ENCODE measurements at regions not wholly inside any gene's neighbourhood (a gene's known extent, or its start where the extent isn't known, plus 50 kb on each side); places are given as distances from the start of the nearest gene placed in this dataset.

GRCh38 chr3:190790185-190790584, 72.3 kb downstream of the GMNC start:
- DNase-seq (ENCODE audit: low read depth, low spot score) = no peak

GRCh38 chr3:190786898-190787297, 75.6 kb downstream of the GMNC start:
- no peak for DNase-seq (ENCODE audit: low read depth, low spot score)

- no peak for DNase-seq (ENCODE audit: low read depth, low spot score)
Observed at GRCh38 chr3:190785047-190785446, 77.4 kb downstream of the GMNC start.

GRCh38 chr3:190780524-190780923, 82.0 kb downstream of the GMNC start:
- DNase-seq (ENCODE audit: low read depth, low spot score) = no peak

- no peak for DNase-seq (ENCODE audit: low read depth, low spot score)
Observed at GRCh38 chr3:190774633-190775032, 87.9 kb downstream of the GMNC start.

GRCh38 chr3:190773948-190774347, 88.5 kb downstream of the GMNC start:
- DNase-seq (ENCODE audit: low read depth, low spot score) = no peak

- DNase-seq (ENCODE audit: low read depth, low spot score) = no peak
Observed at GRCh38 chr3:190772831-190773230, 89.7 kb downstream of the GMNC start.

GRCh38 chr3:190768891-190769290, 93.6 kb downstream of the GMNC start:
- no peak for DNase-seq (ENCODE audit: low read depth, low spot score)

GRCh38 chr3:190767851-190768250, 94.6 kb downstream of the GMNC start:
- no peak for DNase-seq (ENCODE audit: low read depth, low spot score)

GRCh38 chr3:190764231-190765134, 98.0 kb downstream of the GMNC start:
- DNase-seq (ENCODE audit: low read depth, low spot score) = no peak

- DNase-seq (ENCODE audit: low read depth, low spot score) = no peak
Observed at GRCh38 chr3:190762801-190763200, 99.7 kb downstream of the GMNC start.

- no peak for DNase-seq (ENCODE audit: low read depth, low spot score)
Observed at GRCh38 chr3:190747571-190747970, 114.9 kb downstream of the GMNC start.

GRCh38 chr3:190746986-190747385, 115.5 kb downstream of the GMNC start:
- DNase-seq (ENCODE audit: low read depth, low spot score) = no peak

GRCh38 chr3:190746531-190746930, 116.0 kb downstream of the GMNC start:
- no peak for DNase-seq (ENCODE audit: low read depth, low spot score)

GRCh38 chr3:190741788-190742187, 120.7 kb downstream of the GMNC start:
- DNase-seq (ENCODE audit: low read depth, low spot score) = no peak

- DNase-seq (ENCODE audit: low read depth, low spot score) = no peak
Observed at GRCh38 chr3:190739641-190740185, 122.8 kb downstream of the GMNC start.

- no peak for DNase-seq (ENCODE audit: low read depth, low spot score)
Observed at GRCh38 chr3:190738636-190739155, 123.8 kb downstream of the GMNC start.

- DNase-seq (ENCODE audit: low read depth, low spot score) = no peak
Observed at GRCh38 chr3:190737446-190737845, 125.0 kb downstream of the GMNC start.

GRCh38 chr3:190734490-190734889, 128.0 kb downstream of the GMNC start:
- DNase-seq (ENCODE audit: low read depth, low spot score) = no peak

GRCh38 chr3:190733591-190734146, 128.8 kb downstream of the GMNC start:
- DNase-seq (ENCODE audit: low read depth, low spot score) = no peak

- DNase-seq (ENCODE audit: low read depth, low spot score) = no peak
Observed at GRCh38 chr3:190731596-190731995, 130.9 kb downstream of the GMNC start.

- no peak for DNase-seq (ENCODE audit: low read depth, low spot score)
Observed at GRCh38 chr3:190728574-190729246, 133.8 kb downstream of the GMNC start.
